B cell (primary cell): ENCODE measurements at regions not wholly inside any gene's neighbourhood (a gene's known extent, or its start where the extent isn't known, plus 50 kb on each side); places are given as distances from the start of the nearest gene placed in this dataset.

Source experiments
- ATAC-seq: fragments of 200-7000 bp; cut with Tn5 transposase; one replicate; pipeline ENCODE4 v1.10.0; 2021; ENCODE audit warnings: low read depth, mild to moderate bottlenecking, moderate number of reproducible peaks, moderate library complexity
- CTCF ChIA-PET: fragments of 350-600 bp; sonication (Branson Sonifier 250); formaldehyde crosslinking; loops from one replicate; lab custom pipeline; 2021; ENCODE audit warnings: antibody characterized with exemption, inconsistent platforms; lab: Charles Lee
- POLR2A ChIA-PET: fragments of 350-600 bp; sonication (Branson Sonifier 250); formaldehyde crosslinking; loops from one replicate; lab custom pipeline; 2021; ENCODE audit warnings: antibody characterized with exemption; lab: Charles Lee
- DNase-seq: peaks from one replicate; pipeline ENCODE4 v3.0.0; 2013
- H2AFZ ChIP-seq: 2 replicates; pipeline ENCODE4 v1.6.1; 2012; ENCODE audit warnings: mild to moderate bottlenecking, low read depth, low read length; ENCODE audit not compliant: insufficient read depth, poor library complexity, severe bottlenecking
- H3K27ac ChIP-seq, 2 donors: 1 replicate in 1 of 2; 2 replicates in 1 of 2; pipeline ENCODE4 v1.5.1; 2012 to 2013; ENCODE audit warnings: low read length in 2 of 2, mild to moderate bottlenecking in 2 of 2, moderate library complexity in 1 of 2
- H3K27me3 ChIP-seq, 4 experiments: fragments of 200-600 bp in 1 of 4; sonication (generic) in 1 of 4; replicated peaks in 1 of 4; 1 replicate in 2 of 4; 2 replicates in 2 of 4; pipeline versions ENCODE4 v1.6.1 to v1.7.0; 2013 to 2016; ENCODE audit warnings: low read length in 3 of 4, mild to moderate bottlenecking in 2 of 4, mixed read lengths in 1 of 4, moderate library complexity in 1 of 4; ENCODE audit not compliant: insufficient read depth in 4 of 4, control insufficient read depth in 3 of 4; ENCODE audit errors: control extremely low read depth in 1 of 4
- H3K36me3 ChIP-seq, 2 experiments: replicated peaks in 1 of 2; 1 replicate in 1 of 2; 2 replicates in 1 of 2; pipeline versions ENCODE4 v1.6.1 to v1.7.1; 2013; ENCODE audit warnings: low read length in 1 of 2; ENCODE audit not compliant: insufficient read depth in 2 of 2, control insufficient read depth in 1 of 2; ENCODE audit errors: control extremely low read depth in 1 of 2, extremely low read depth in 1 of 2
- H3K4me1 ChIP-seq, 2 donors: fragments of 200-600 bp in 1 of 2; sonication (generic) in 1 of 2; 1 replicate in 1 of 2; 2 replicates in 1 of 2; pipeline versions ENCODE4 v1.5.1 to v1.6.1; 2013 to 2017; ENCODE audit warnings: low read length in 2 of 2; ENCODE audit not compliant: control insufficient read depth in 2 of 2, insufficient read depth in 2 of 2
- H3K4me2 ChIP-seq: replicated peaks from 2 replicates; pipeline ENCODE3; 2012; ENCODE audit warnings: mild to moderate bottlenecking, low read depth, low read length; ENCODE audit not compliant: poor library complexity, severe bottlenecking
- H3K4me3 ChIP-seq, 5 experiments: fragments of 200-600 bp in 1 of 5; sonication (generic) in 1 of 5; 1 replicate in 3 of 5; 2 replicates in 2 of 5; pipeline versions ENCODE4 v1.5.1 to v1.7.0; 2011 to 2016; ENCODE audit warnings: low read length in 4 of 5, mild to moderate bottlenecking in 4 of 5, low read depth in 2 of 5, control low read depth in 1 of 5, moderate library complexity in 1 of 5; ENCODE audit not compliant: insufficient read depth in 1 of 5; ENCODE audit errors: control extremely low read depth in 1 of 5, extremely low read depth in 1 of 5
- H3K79me2 ChIP-seq: fragments of 200-600 bp; sonication (generic); one replicate; pipeline ENCODE4 v1.6.0; 2016; ENCODE audit warnings: low read length; ENCODE audit not compliant: control insufficient read depth, insufficient read depth
- H3K9ac ChIP-seq: fragments of 200-600 bp; sonication (generic); 2 replicates; pipeline ENCODE4 v1.6.1; 2017; ENCODE audit warnings: mild to moderate bottlenecking, low read length, moderate library complexity
- H3K9me3 ChIP-seq, 3 donors: one replicate each; pipeline versions ENCODE4 v1.6.1 to v1.7.1; 2013; ENCODE audit warnings: low read length in 2 of 3; ENCODE audit not compliant: control insufficient read depth in 2 of 3, insufficient read depth in 1 of 3; ENCODE audit errors: control extremely low read depth in 1 of 3
- H4K20me1 ChIP-seq: 2 replicates; pipeline ENCODE4 v1.6.0; 2012; ENCODE audit warnings: mild to moderate bottlenecking, low read length; ENCODE audit not compliant: insufficient read depth, control insufficient read depth, poor library complexity, severe bottlenecking
- H3K27ac Mint-ChIP-seq: one replicate; pipeline ENCODE4 v1.8.0; 2021; ENCODE audit warnings: mixed read lengths
- H3K27me3 Mint-ChIP-seq: one replicate; pipeline ENCODE4 v1.8.0; 2021; ENCODE audit warnings: mixed read lengths
- H3K4me1 Mint-ChIP-seq: one replicate; pipeline ENCODE4 v1.8.0; 2021; ENCODE audit warnings: mixed read lengths
- H3K4me3 Mint-ChIP-seq: one replicate; pipeline ENCODE4 v1.8.0; 2021; ENCODE audit warnings: mixed read lengths
- H3K9me3 Mint-ChIP-seq: one replicate; pipeline ENCODE4 v1.8.0; 2022; ENCODE audit warnings: mixed read lengths; ENCODE audit not compliant: insufficient read depth
- CTCF ChIP-seq: fragments of 200-600 bp; IDR thresholded peaks from one replicate; pipeline ENCODE4 v1.8.0; 2022; ENCODE audit warnings: antibody characterized with exemption, mild to moderate bottlenecking
- EZH2 ChIP-seq: IDR thresholded peaks from 2 replicates; pipeline ENCODE4 v1.6.1; 2012; ENCODE audit warnings: borderline replicate concordance, low read depth, mild to moderate bottlenecking, moderate library complexity, low read length; ENCODE audit not compliant: insufficient read depth, poor library complexity, severe bottlenecking
- WGBS: methylation state at CpG from one replicate; pipeline ENCODE4 v1.1.5; 2013; ENCODE audit warnings: missing lambda C conversion rate; ENCODE audit not compliant: insufficient coverage; 5-methylcytosine and 5-hydroxymethylcytosine counted together
- intact Hi-C: fragments of 100-400 bp; cut with micrococcal nuclease; formaldehyde crosslinking; loops from one replicate; pipeline ENCODE4 v1.10.0; 2022

DNA sequence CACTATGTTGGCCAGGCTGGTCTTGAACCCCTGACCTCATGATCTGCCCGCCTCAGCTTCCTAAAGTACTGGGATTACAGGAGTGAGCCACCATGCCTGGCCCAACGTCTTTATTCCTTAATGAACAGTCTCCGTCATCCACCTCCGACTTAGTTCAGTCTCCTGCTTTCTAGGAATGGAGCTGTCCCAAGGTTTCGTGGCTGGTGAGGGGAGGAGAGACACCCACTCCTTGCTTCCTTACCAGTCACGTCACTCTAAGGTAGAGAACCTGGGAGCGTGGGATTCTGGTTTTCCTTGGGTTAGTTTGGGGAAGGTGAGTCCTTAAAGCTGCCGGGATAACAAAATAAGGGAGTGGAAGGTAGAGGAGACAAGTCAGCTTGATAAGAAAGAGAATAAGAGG lies 55.0 kb upstream of the ATP2B4 start:
- H3K4me3 ChIP-seq = no peak overlapping the region
- H3K4me3 Mint-ChIP-seq = no peak overlapping the region
- H3K4me1 Mint-ChIP-seq = no peaks in the 10 kb centered on the region
- H2AFZ ChIP-seq = no peak overlapping the region
- intact Hi-C loops = no loop called here
- no peaks in the 10 kb centered on the region for H3K36me3 ChIP-seq
- no peaks in the 10 kb centered on the region for H3K9me3 Mint-ChIP-seq
- peaks cover 0 to 9% (median 0%) of the 10 kb centered on the region in 4 experiments for H3K27me3 ChIP-seq
- ATAC-seq (no peak), DNase-seq (no peak)
- 100% methylated on average over 1 of the region's 8 CpGs for WGBS
- no peaks in the 10 kb centered on the region for H3K9me3 ChIP-seq
- H3K27me3 Mint-ChIP-seq = peaks cover 20% of the 10 kb centered on the region
- TF ChIP-seq CTCF (no peak), EZH2 (no peak)
- H4K20me1 ChIP-seq = no peaks in the 10 kb centered on the region
- no peak overlapping the region for H3K27ac ChIP-seq
- no peak overlapping the region for H3K9ac ChIP-seq
- H3K27ac Mint-ChIP-seq = no peak overlapping the region
- ChIA-PET CTCF (no interaction called here), POLR2A (interaction anchor here (0.7 kb wide), 1 partner anchor 94 kb away, joined by 5 read pairs; no protein-coding TSS in a partner anchor)
- no peaks in the 10 kb centered on the region for H3K4me1 ChIP-seq
- no peaks in the 10 kb centered on the region for H3K79me2 ChIP-seq
- no peak overlapping the region for H3K4me2 ChIP-seq

DNA sequence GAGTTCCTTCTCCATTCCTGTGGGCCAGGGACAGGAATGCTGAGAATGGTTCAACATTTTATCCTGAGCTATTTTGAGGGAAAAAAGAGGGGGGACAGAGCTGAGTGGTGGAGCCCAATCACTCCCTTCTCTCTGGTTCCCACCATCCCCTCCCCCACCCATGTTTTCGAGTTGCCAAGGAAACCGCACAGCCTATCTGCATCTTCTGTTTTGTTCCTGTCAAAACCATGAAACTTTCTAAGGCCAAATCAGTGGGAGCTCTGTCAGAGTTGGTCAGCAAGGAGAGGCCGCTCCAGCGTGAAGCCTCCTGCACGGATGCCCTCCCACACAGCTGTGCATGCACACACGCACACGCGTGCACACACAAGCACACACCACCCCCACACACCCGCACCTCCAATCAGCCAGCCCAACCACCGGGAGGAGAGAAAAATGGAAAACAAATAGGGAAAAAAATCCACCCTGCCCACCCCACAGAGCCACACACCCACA lies 54.5 kb upstream of the ATP2B4 start:
- no peak for ATAC-seq
- Histone ChIP-seq H3K27ac (no peak overlapping the region), H3K27me3 (peaks cover 0 to 9% (median 0%) of the 10 kb centered on the region in 4 experiments), H3K4me3 (no peak overlapping the region), H3K79me2 (no peaks in the 10 kb centered on the region), H2AFZ (no peak overlapping the region), H3K4me1 (no peaks in the 10 kb centered on the region), H3K36me3 (no peaks in the 10 kb centered on the region), H3K4me2 (no peak overlapping the region), H3K9ac (no peak overlapping the region), H3K9me3 (no peaks in the 10 kb centered on the region), H4K20me1 (no peaks in the 10 kb centered on the region)
- intact Hi-C loops = no loop called here
- Mint-ChIP-seq H3K9me3 (no peaks in the 10 kb centered on the region), H3K4me3 (no peak overlapping the region), H3K4me1 (no peaks in the 10 kb centered on the region), H3K27ac (no peak overlapping the region), H3K27me3 (peaks cover 20% of the 10 kb centered on the region)
- TF ChIP-seq EZH2 (no peak), CTCF (no peak)
- DNase-seq = no peak
- CTCF ChIA-PET = interaction anchor here (0.7 kb wide), 2 partner anchors 16 to 253 kb away, joined by 3 read pairs; no protein-coding TSS in a partner anchor
- 87% methylated on average over 10 of the region's 10 CpGs for WGBS
- POLR2A ChIA-PET = no interaction called here
